Anterior cingulate cortex (tissue), 58 donors: ENCODE measurements at regions not wholly inside any gene's neighbourhood (a gene's known extent, or its start where the extent isn't known, plus 50 kb on each side); places are given as distances from the start of the nearest gene placed in this dataset.
"Not testable (repeated sequence)": the region's sequence is repeated elsewhere in the genome, so short reads cannot be mapped to it uniquely, and the experiment has no call there.

Experiments
- DNase-seq, 58 donors: peaks; one replicate each; lab custom pipeline; 2025; lab: John Stamatoyannopoulos, UW

GRCh38 chr18:40281356-40281755 is 1673.7 kb upstream of the PIK3C3 start:
- not testable (repeated sequence) for DNase-seq

- DNase-seq, result no peak
Measured at GRCh38 chr18:40274618-40275196, 1680.3 kb upstream of the PIK3C3 start.

- no peak for DNase-seq
Measured at GRCh38 chr18:40272630-40273231, 1682.3 kb upstream of the PIK3C3 start.

GRCh38 chr18:40259115-40259835 is 1695.8 kb upstream of the PIK3C3 start:
- DNase-seq, result no peak

- no peak for DNase-seq
Measured at GRCh38 chr18:40258311-40258710, 1696.7 kb upstream of the PIK3C3 start.

GRCh38 chr18:40250236-40250635 is 1704.8 kb upstream of the PIK3C3 start:
- peak in 5 of 58 donors; percentile 1 to 41 (median 3) for DNase-seq

GRCh38 chr18:40249390-40250080 is 1705.5 kb upstream of the PIK3C3 start:
- DNase-seq, result no peak

GRCh38 chr18:40245612-40246011 is 1709.4 kb upstream of the PIK3C3 start:
- DNase-seq, result not testable (repeated sequence)

GRCh38 chr18:40243607-40244006 is 1711.4 kb upstream of the PIK3C3 start:
- no peak for DNase-seq

GRCh38 chr18:40235836-40236235 is 1719.2 kb upstream of the PIK3C3 start:
- DNase-seq, result no peak

GRCh38 chr18:40235323-40235722 is 1719.7 kb upstream of the PIK3C3 start:
- no peak for DNase-seq

- no peak for DNase-seq
Measured at GRCh38 chr18:40233931-40234616, 1721.0 kb upstream of the PIK3C3 start.

- DNase-seq, result no peak
Measured at GRCh38 chr18:40222776-40223175, 1732.3 kb upstream of the PIK3C3 start.

- no peak for DNase-seq
Measured at GRCh38 chr18:40216856-40217255, 1738.2 kb upstream of the PIK3C3 start.

GRCh38 chr18:40215979-40216378 is 1739.1 kb upstream of the PIK3C3 start:
- no peak for DNase-seq

GRCh38 chr18:40210696-40211095 is 1744.3 kb upstream of the PIK3C3 start:
- no peak for DNase-seq

GRCh38 chr18:40208958-40209357 is 1746.1 kb upstream of the PIK3C3 start:
- no peak for DNase-seq

GRCh38 chr18:40197711-40198110 is 1757.3 kb upstream of the PIK3C3 start:
- no peak for DNase-seq

GRCh38 chr18:40186677-40187076 is 1768.4 kb upstream of the PIK3C3 start:
- DNase-seq, result no peak

- no peak for DNase-seq
Measured at GRCh38 chr18:40179729-40180461, 1775.1 kb upstream of the PIK3C3 start.
